ENCODE measurements at regions not wholly inside any gene's neighbourhood (a gene's known extent, or its start where the extent isn't known, plus 50 kb on each side); places are given as distances from the start of the nearest gene placed in this dataset.
A peak's percentile ranks its signal among the peaks of the same experiment; 100 is the strongest.
"Not testable (repeated sequence)": the region's sequence is repeated elsewhere in the genome, so short reads cannot be mapped to it uniquely, and the experiment has no call there.

DNA sequence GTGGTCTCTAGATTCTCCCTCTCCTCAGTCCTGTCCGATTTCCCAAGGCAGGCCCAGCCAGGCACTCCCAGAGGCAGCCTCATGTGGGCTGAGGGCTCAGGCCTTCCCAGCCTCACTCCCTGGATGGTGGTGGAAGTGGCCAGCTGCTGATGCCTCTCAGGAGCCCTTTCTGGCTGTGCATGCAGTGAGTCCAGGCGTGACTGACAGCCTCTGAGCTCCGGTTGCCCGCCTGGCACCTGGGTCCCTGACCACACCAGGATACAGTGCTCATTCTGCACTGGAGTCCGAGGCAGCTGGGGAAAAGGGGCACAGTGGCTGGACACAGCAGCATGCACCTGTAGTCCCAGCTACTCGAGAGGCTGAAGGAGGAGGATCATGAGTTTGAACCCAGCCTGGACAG lies 132.6 kb downstream of the CUL2 start:
- FAIRE-seq = no peak

DNA sequence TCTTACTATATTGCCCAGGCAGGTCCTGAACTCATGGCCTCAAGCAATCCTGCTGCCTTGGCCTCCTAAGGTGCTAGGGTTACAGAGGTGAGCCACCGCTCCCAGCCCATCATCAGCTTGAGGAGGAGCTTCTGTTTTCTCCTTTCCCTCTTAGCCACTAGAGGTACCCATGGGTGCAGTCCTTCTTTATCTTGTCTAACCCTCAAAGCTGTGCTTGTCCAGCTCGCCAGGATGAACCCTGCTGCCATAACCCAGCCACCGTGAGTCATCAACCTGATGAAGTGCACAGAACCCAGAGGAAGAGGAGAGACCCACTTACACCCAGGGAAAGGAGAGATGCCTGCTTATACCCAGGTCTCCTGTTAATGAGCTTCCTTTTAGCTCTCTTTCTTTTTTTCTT lies 133.4 kb downstream of the CUL2 start:
- no peak for FAIRE-seq

GRCh38 chr10:34955391-34955790 lies 134.8 kb downstream of the CUL2 start:
- no peak for FAIRE-seq

- no peak for FAIRE-seq
These were observed 136.0 kb downstream of the CUL2 start for GRCh38 chr10:34954142-34954541.

DNA sequence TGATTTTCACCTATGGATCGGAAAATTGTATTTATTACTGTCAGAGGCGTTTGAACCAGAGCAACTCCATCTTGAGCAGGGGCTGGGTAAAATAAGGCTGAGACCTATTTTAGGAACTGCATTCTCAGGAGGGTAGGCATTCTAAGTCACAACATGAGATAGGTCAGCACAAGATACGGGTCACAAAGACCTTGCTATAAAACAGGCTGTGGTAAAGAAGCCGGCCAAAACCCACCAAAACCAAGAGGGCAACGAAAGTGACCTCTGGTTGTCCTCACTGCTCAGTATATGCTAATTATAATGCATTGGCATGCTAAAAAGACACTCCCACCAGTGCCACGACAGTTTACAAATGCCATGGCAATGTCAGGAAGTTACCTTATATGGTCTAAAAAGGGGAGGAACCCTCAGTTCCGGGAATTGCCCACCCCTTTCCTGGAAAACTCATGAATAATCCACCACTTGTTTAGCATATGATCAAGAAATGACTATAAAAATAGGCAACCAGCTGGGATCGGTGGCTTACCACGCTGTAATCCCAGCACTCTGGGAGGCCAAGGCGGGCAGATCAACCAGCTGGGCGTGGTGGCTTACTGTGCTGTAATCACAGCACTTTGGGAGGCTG lies 136.3 kb upstream of the PARD3 start:
- not testable (repeated sequence) for FAIRE-seq

GRCh38 chr10:34945951-34946522 lies 130.9 kb upstream of the PARD3 start:
- FAIRE-seq = not testable (repeated sequence)

GRCh38 chr10:34941471-34942357 lies 126.6 kb upstream of the PARD3 start:
- FAIRE-seq = no peak

- no peak for FAIRE-seq
These were observed 125.3 kb upstream of the PARD3 start for GRCh38 chr10:34940436-34940835.

GRCh38 chr10:34938399-34938670 lies 123.2 kb upstream of the PARD3 start:
- FAIRE-seq = no peak

DNA sequence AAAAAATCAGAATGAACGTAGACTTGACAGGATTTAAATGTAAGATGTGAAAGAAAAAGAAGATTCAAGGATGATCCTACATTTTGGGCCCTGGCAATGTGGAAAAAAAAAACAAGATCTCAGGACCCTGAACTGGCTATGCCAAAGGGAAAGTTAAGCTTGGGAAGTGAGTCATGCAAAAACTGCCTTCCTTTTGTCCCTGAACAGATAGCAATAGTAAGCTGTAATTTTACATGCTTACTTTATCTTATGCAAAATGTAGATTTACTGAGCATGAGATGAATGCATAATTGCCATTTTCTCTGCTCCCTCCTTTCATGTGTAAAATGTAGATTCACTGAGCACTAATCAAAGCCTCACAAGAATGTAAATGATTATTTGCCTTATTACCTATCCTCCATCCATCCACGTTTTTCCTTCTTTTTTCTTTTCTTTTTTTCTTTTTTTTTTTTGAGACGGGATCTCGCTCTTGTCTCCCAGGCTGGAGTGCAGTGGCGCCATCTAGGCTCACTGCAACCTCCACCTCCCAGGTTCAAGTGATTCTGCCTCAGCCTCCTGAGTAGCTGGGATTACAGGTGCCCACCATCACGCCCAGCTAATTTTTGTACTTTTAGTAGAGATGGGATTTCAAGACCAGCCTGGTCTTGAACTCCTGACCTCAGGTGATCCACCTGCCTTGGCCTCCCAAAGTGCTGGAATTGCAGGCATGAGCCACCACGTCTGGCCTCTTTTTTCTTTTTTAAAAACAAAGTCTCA lies 122.7 kb upstream of the PARD3 start:
- FAIRE-seq = not testable (repeated sequence)

DNA sequence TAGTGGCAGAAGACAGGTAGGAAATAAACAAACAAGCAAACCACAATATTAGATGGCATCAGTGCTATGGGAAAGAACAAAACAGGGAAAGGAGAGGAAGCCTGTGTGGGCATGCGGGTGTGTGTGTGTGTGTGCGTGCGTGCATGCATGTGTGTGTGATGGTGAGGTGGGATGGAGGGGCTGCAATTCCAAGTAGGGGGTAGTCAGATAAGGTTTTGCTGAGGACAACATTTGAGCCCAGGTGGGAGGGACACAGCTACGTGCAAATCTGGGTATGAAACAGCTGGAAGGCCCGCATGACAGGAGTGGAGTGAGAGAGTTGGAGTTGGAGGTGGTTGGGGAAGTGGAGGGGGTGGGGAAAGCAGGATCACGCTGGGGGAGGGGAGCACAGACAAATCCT lies 121.0 kb upstream of the PARD3 start:
- FAIRE-seq = no peak

GRCh38 chr10:34933676-34934075 lies 118.6 kb upstream of the PARD3 start:
- no peak for FAIRE-seq

DNA sequence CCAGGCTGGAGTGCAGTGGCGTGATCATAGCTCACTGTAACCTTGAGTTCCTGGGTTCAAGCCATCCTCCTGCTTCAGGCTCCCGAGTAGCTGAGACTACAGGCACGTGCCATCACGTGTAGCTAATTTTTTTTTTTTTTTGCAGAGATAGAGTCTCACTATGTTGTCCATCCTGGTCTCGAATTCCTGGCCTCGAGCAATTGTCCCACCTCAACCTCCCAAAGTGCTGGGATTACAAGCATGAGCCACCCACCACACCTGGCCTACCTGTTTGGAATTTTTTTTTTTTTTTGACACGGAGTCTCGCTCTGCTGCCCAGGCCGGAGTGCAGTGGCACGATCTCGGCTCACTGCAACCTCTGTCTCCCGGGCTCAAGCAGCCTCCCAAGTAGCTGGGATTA lies 117.1 kb upstream of the PARD3 start:
- no peak for FAIRE-seq

GRCh38 chr10:34931216-34931615 lies 116.1 kb upstream of the PARD3 start:
- no peak for FAIRE-seq

GRCh38 chr10:34922138-34922537 lies 107.0 kb upstream of the PARD3 start:
- FAIRE-seq = no peak

GRCh38 chr10:34920578-34920977 lies 105.5 kb upstream of the PARD3 start:
- FAIRE-seq = no peak

- no peak for FAIRE-seq
These were observed 103.8 kb upstream of the PARD3 start for GRCh38 chr10:34918776-34919315.

- no peak for FAIRE-seq
These were observed 103.1 kb upstream of the PARD3 start for GRCh38 chr10:34918060-34918775.

GRCh38 chr10:34916314-34916713 lies 101.2 kb upstream of the PARD3 start:
- FAIRE-seq = no peak

GRCh38 chr10:34912771-34913170 lies 97.7 kb upstream of the PARD3 start:
- no peak for FAIRE-seq

GRCh38 chr10:34911661-34912205 lies 96.6 kb upstream of the PARD3 start:
- no peak for FAIRE-seq

DNA sequence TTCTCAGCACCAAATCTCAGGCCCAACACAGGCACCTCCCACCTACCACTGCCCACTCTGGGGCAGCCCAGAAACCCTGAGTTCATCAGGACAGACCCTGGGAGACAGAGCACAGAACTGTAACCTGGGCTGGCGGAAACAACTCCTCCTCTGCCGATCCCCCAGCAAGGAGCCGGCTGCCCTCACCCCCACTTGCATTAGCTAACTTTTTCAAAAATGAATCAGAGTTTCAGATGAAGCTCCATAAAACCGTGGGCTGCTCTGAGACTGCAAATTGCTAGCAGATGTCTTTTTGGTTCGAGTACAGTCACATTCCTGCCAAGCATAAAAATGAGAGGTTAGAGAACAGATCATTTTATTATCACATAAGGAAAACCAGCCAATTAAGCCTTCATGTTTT lies 93.4 kb upstream of the PARD3 start:
- peak; percentile 33 for FAIRE-seq

Measured in endometrium (tissue), 2 donors.